K562 (cell line): ENCODE measurements at regions not wholly inside any gene's neighbourhood (a gene's known extent, or its start where the extent isn't known, plus 50 kb on each side); places are given as distances from the start of the nearest gene placed in this dataset.

ENCODE experiments used
- ATAC-seq: fragments of 200-7000 bp; cut with Tn5 transposase; 3 replicates; pipeline ENCODE4 v1.9.1; 2020; ENCODE audit warnings: moderate library complexity
- BruUV-seq: library from RNA; stranded (reverse); fragments of 400-500 nt; replicated peaks from 2 replicates; lab custom pipeline; 2021; lab: Mats Ljungman, UMichigan
- CTCF ChIA-PET: fragments of 300-600 bp; formaldehyde crosslinking; extraction: SDS; loops from one replicate; lab custom pipeline; 2021; ENCODE audit warnings: low intra/inter-chr PET ratio; lab: Yijun Ruan, JAX
- POLR2A ChIA-PET: fragments of 300-600, 350-650 bp; sonication (Branson Sonifier 250); formaldehyde crosslinking; extraction: SDS; loops from one replicate; lab custom pipeline; 2021; ENCODE audit warnings: antibody characterized with exemption, inconsistent platforms; lab: Yijun Ruan, JAX
- DNase-seq, 4 experiments: peaks; one replicate each; pipeline versions ENCODE4 v3.0.0 to v3.0.0-alpha.2; 2011 to 2018; ENCODE audit warnings: low spot score in 3 of 4, mixed read lengths in 3 of 4; ENCODE audit errors: extremely low read depth in 1 of 4
- FAIRE-seq: peaks from 2 replicates; lab custom pipeline; 2011; peaks lifted over from hg19 to GRCh38; lab: Jason Lieb, UNC
- H2AFZ ChIP-seq: 2 replicates; pipeline ENCODE4 v1.6.0; 2011; ENCODE audit warnings: low read depth, low read length, control low read depth, inconsistent platforms
- H3K27ac ChIP-seq: fragments of 200-600 bp; 3 replicates; pipeline ENCODE4 v1.8.0; 2011; ENCODE audit warnings: low read depth, mild to moderate bottlenecking, control low read depth, inconsistent platforms, low read length, moderate library complexity, mixed read lengths; ENCODE audit errors: extremely low read depth
- H3K27me3 ChIP-seq, 2 experiments: fragments of 300-600 bp in 1 of 2; 2 replicates in 1 of 2; 3 replicates in 1 of 2; pipeline versions ENCODE4 v1.6.0 to v1.8.0; 2011; ENCODE audit warnings: inconsistent platforms in 2 of 2, low read length in 2 of 2, mild to moderate bottlenecking in 1 of 2, mixed read lengths in 1 of 2, moderate library complexity in 1 of 2; ENCODE audit not compliant: control insufficient read depth in 2 of 2, insufficient read depth in 2 of 2
- H3K36me3 ChIP-seq: fragments of 300-600 bp; 3 replicates; pipeline ENCODE4 v1.8.0; 2011; ENCODE audit warnings: mild to moderate bottlenecking, low read length, inconsistent platforms; ENCODE audit not compliant: control insufficient read depth, insufficient read depth
- H3K4me1 ChIP-seq, 2 experiments: fragments of 200-600 bp in 1 of 2; replicated peaks in 1 of 2; 2 replicates in 1 of 2; 3 replicates in 1 of 2; pipeline versions ENCODE4 v1.5.1 to v1.8.0; 2011; ENCODE audit warnings: inconsistent platforms in 2 of 2, low read length in 2 of 2, mild to moderate bottlenecking in 1 of 2, mixed read lengths in 1 of 2, moderate library complexity in 1 of 2; ENCODE audit not compliant: control insufficient read depth in 2 of 2, insufficient read depth in 2 of 2
- H3K4me2 ChIP-seq: 2 replicates; pipeline ENCODE4 v1.6.1; 2011; ENCODE audit warnings: low read length, control low read depth, inconsistent platforms, mixed read lengths; ENCODE audit not compliant: insufficient read depth
- H3K4me3 ChIP-seq: fragments of 200-600 bp; sonication (generic), shearing (Covaris generic); 2 replicates; pipeline ENCODE4 v1.5.1; 2016; ENCODE audit warnings: control low read depth, inconsistent platforms
- H3K79me2 ChIP-seq: fragments of 200-600 bp; 3 replicates; pipeline ENCODE4 v1.8.0; 2011; ENCODE audit warnings: low read length, inconsistent platforms; ENCODE audit not compliant: control insufficient read depth, insufficient read depth
- H3K9ac ChIP-seq, 2 experiments: 2 replicates each; pipeline versions ENCODE4 v1.6.0 to v1.6.1; 2011; ENCODE audit warnings: low read depth in 2 of 2, low read length in 2 of 2, control low read depth in 1 of 2, inconsistent platforms in 1 of 2, mild to moderate bottlenecking in 1 of 2, mixed read lengths in 1 of 2; ENCODE audit not compliant: insufficient read depth in 1 of 2
- H3K9me1 ChIP-seq: one replicate; pipeline ENCODE4 v1.6.0; 2011; ENCODE audit warnings: inconsistent platforms, mild to moderate bottlenecking, low read length, moderate library complexity; ENCODE audit not compliant: control insufficient read depth, insufficient read depth
- H3K9me3 ChIP-seq: replicated peaks from 2 replicates; pipeline ENCODE4 v1.5.1; 2011; ENCODE audit warnings: low read depth, low read length, inconsistent platforms; ENCODE audit not compliant: control insufficient read depth, insufficient read depth
- H4K20me1 ChIP-seq: replicated peaks from 2 replicates; pipeline ENCODE4 v1.6.1; 2011; ENCODE audit warnings: low read length, inconsistent platforms, mixed read lengths; ENCODE audit not compliant: control insufficient read depth, insufficient read depth
- ADNP ChIP-seq: fragments of 200-800 bp; sonication (Bioruptor generic); IDR thresholded peaks from 2 replicates; pipeline ENCODE4 v1.6.1; 2016; ENCODE audit warnings: missing genetic modification characterization, missing compliant biosample characterization
- BDP1 ChIP-seq: IDR thresholded peaks from 3 replicates; pipeline ENCODE4 v1.6.1; 2011; ENCODE audit not compliant: insufficient read length, insufficient read depth
- DMBX1 ChIP-seq: fragments of 250-450 bp; sonication (Bioruptor Pico); IDR thresholded peaks from 2 replicates; pipeline ENCODE4 v1.8.0; 2022; ENCODE audit warnings: inconsistent platforms, mild to moderate bottlenecking, moderate library complexity, borderline replicate concordance
- ELF2 ChIP-seq: fragments of 250-450 bp; sonication (Bioruptor Pico); IDR thresholded peaks from 2 replicates; pipeline ENCODE4 v1.5.0; 2021; ENCODE audit warnings: mild to moderate bottlenecking
- EP300 ChIP-seq: IDR thresholded peaks from 2 replicates; pipeline ENCODE4 v1.6.1; 2012; ENCODE audit warnings: low read length, improper control_type of control experiment
- FOS ChIP-seq: IDR thresholded peaks from 3 replicates; pipeline ENCODE4 v1.6.1; 2011; ENCODE audit not compliant: insufficient read length; ENCODE audit errors: extremely low read depth
- FOXK2 ChIP-seq, 2 experiments: fragments of 450-650 bp; IDR thresholded peaks in 1 of 2; conservative IDR thresholded peaks in 1 of 2; 2 replicates each; pipeline ENCODE4 v1.6.1; 2016; ENCODE audit warnings: low read depth in 2 of 2, mild to moderate bottlenecking in 1 of 2
- HSF4 ChIP-seq: fragments of 250-450 bp; sonication (Bioruptor Pico); IDR thresholded peaks from 2 replicates; pipeline ENCODE4 v2.1.2; 2022; ENCODE audit warnings: mild to moderate bottlenecking, moderate library complexity, borderline replicate concordance
- MBD2 ChIP-seq: sonication (generic); IDR thresholded peaks from 2 replicates; pipeline ENCODE4 v1.6.1; 2016; ENCODE audit warnings: low read depth, borderline replicate concordance
- NFATC3 ChIP-seq: fragments of 450-650 bp; IDR thresholded peaks from 2 replicates; pipeline ENCODE4 v1.6.1; 2017; ENCODE audit warnings: mild to moderate bottlenecking
- NFXL1 ChIP-seq: fragments of 450-650 bp; formaldehyde crosslinking; IDR thresholded peaks from 2 replicates; pipeline ENCODE4 v1.4.0; 2021; ENCODE audit warnings: mild to moderate bottlenecking
- POLR2AphosphoS2 ChIP-seq: IDR thresholded peaks from 2 replicates; pipeline ENCODE4 v1.6.1; 2012; ENCODE audit warnings: low read length, improper control_type of control experiment
- SAP30 ChIP-seq: fragments of 200-600 bp; sonication (generic); IDR thresholded peaks from 2 replicates; pipeline ENCODE4 v1.6.1; 2012; ENCODE audit warnings: borderline replicate concordance, low read depth, mild to moderate bottlenecking, moderate library complexity, low read length, control low read depth, inconsistent platforms; ENCODE audit not compliant: insufficient read depth, poor library complexity, severe bottlenecking
- SMARCE1 ChIP-seq: fragments of 450-650 bp; IDR thresholded peaks from 2 replicates; pipeline ENCODE4 v1.7.1; 2016; ENCODE audit warnings: mild to moderate bottlenecking
- SOX6 ChIP-seq: fragments of 450-650 bp; IDR thresholded peaks from 2 replicates; pipeline ENCODE4 v1.6.1; 2014; ENCODE audit warnings: mild to moderate bottlenecking
- SPI1 ChIP-seq: IDR thresholded peaks from 2 replicates; pipeline ENCODE4 v1.6.1; 2011; ENCODE audit warnings: low read depth, low read length, control low read depth, borderline replicate concordance
- TCF7L2 ChIP-seq: fragments of 150-350 bp; IDR thresholded peaks from 2 replicates; pipeline ENCODE4 v1.6.1; 2016; ENCODE audit warnings: low read depth, mild to moderate bottlenecking, low read length, moderate library complexity
- ZFP36 ChIP-seq: fragments of 150-350 bp; IDR thresholded peaks from 2 replicates; pipeline ENCODE4 v1.6.1; 2018; ENCODE audit warnings: low read length, low read depth; ENCODE audit not compliant: partially characterized antibody
- WGBS: fragments of 100-300 bp; shearing (Covaris generic); methylation state at CpG from one replicate; pipeline ENCODE4 v1.1.6; 2016; ENCODE audit warnings: low coverage, mixed read lengths; ENCODE audit not compliant: insufficient coverage; ENCODE audit errors: missing lambda C conversion rate; 5-methylcytosine and 5-hydroxymethylcytosine counted together
- in situ Hi-C: fragments of 300-500 bp; cut with MboI; formaldehyde crosslinking; loops from 4 replicates; pipeline ENCODE4 v1.15.0; 2018; ENCODE audit warnings: inconsistent platforms, mixed read lengths
- intact Hi-C: fragments of 100-400 bp; cut with micrococcal nuclease; formaldehyde crosslinking; loops from 2 replicates; pipeline ENCODE4 v1.14.2; 2022
- TF ChIP-seq, protein P1 (sequence below): fragments of 250-450 bp; sonication (Bioruptor Pico); IDR thresholded peaks from 2 replicates; pipeline ENCODE4 v1.8.0; 2021; ENCODE audit warnings: moderate library complexity, mild to moderate bottlenecking, inconsistent platforms

DNA sequence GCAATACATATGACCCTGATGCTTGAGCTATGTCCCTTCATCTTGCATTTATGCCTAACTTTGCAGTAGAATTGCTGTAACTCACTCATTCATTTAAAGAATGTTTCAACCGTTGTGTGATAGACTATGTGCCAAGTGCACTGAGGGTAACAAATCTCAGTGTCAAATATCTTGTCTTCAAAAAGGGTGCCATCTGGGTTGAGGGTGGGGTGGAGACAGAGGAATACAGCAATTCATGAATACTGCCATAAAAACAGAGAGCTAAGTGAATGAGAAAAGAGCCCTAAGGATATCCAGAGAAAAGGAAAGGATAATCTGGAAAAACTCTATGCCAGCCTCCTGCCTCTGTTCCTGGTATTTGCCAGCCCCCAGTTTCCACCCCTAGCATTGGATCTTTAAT, 1534.4 kb upstream of the PIK3C3 start:
- in situ Hi-C loops: no loop called here

More for the DNA sequence above, 1534.4 kb upstream of the PIK3C3 start:
- H4K20me1 ChIP-seq: no peaks in the 10 kb centered on the region
- H2AFZ ChIP-seq: no peak overlapping the region
- POLR2A ChIA-PET: no interaction called here
- no peaks in the 10 kb centered on the region; the same call in 1 of the 2 replicates for H3K9me3 ChIP-seq
- no peak for FAIRE-seq
- ATAC-seq: no peak
- no peaks in the 10 kb centered on the region for H3K27me3 ChIP-seq
- 0% methylated on average over 1 of the region's 1 CpG for WGBS
- no peaks in the 10 kb centered on the region for H3K36me3 ChIP-seq
- H3K27ac ChIP-seq: no peak overlapping the region
- DNase-seq: no peak
- no peak overlapping the region for H3K4me2 ChIP-seq
- no peaks in the 10 kb centered on the region for H3K4me1 ChIP-seq
- CTCF ChIA-PET: no interaction called here
- no TSS peak for BruUV-seq
- intact Hi-C loops: no loop called here
- H3K4me3 ChIP-seq: no peak overlapping the region
- no peak for TF ChIP-seq SOX6
- TF ChIP-seq ELF2: no peak
- TF ChIP-seq MBD2: no peak
- TF ChIP-seq, protein P1, sequence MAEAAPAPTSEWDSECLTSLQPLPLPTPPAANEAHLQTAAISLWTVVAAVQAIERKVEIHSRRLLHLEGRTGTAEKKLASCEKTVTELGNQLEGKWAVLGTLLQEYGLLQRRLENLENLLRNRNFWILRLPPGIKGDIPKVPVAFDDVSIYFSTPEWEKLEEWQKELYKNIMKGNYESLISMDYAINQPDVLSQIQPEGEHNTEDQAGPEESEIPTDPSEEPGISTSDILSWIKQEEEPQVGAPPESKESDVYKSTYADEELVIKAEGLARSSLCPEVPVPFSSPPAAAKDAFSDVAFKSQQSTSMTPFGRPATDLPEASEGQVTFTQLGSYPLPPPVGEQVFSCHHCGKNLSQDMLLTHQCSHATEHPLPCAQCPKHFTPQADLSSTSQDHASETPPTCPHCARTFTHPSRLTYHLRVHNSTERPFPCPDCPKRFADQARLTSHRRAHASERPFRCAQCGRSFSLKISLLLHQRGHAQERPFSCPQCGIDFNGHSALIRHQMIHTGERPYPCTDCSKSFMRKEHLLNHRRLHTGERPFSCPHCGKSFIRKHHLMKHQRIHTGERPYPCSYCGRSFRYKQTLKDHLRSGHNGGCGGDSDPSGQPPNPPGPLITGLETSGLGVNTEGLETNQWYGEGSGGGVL: no peak
- no peak for TF ChIP-seq DMBX1 (CRISPR knock-in tag)
- TF ChIP-seq FOXK2 (conservative IDR thresholded peaks at IDR 0.05 in 1 of 2, IDR thresholded peaks at IDR 0.05 in 1 of 2; ENCODE audit: low read depth in 2 of 2): no peak
- no peak for TF ChIP-seq TCF7L2
- TF ChIP-seq BDP1: no peak
- no peak for TF ChIP-seq SMARCE1
- no peak for TF ChIP-seq POLR2AphosphoS2
- no peak for TF ChIP-seq EP300
- no peak for TF ChIP-seq NFATC3
- TF ChIP-seq NFXL1 (CRISPR knock-in tag): no peak
- no peak for TF ChIP-seq ADNP
- no peak for TF ChIP-seq ZFP36
- no peak for TF ChIP-seq FOS
- no peak for TF ChIP-seq SPI1
- TF ChIP-seq SAP30: no peak
- TF ChIP-seq HSF4 (CRISPR knock-in tag): no peak
- no peaks in the 10 kb centered on the region for H3K79me2 ChIP-seq
- no peak overlapping the region for H3K9ac ChIP-seq
- no peaks in the 10 kb centered on the region for H3K9me1 ChIP-seq
